RWPE1 (cell line): ENCODE measurements at regions not wholly inside any gene's neighbourhood (a gene's known extent, or its start where the extent isn't known, plus 50 kb on each side); places are given as distances from the start of the nearest gene placed in this dataset.

Source experiments
- CTCF ChIA-PET: fragments of 350-600 bp; sonication (Branson Sonifier 250); formaldehyde crosslinking; extraction: SDS; loops from one replicate; lab custom pipeline; 2021; lab: Yijun Ruan, JAX
- POLR2A ChIA-PET: fragments of 400-600 bp; formaldehyde crosslinking; extraction: SDS; loops from one replicate; lab custom pipeline; 2020; ENCODE audit warnings: antibody characterized with exemption; ENCODE audit not compliant: low non-redundant PET; lab: Yijun Ruan, JAX
- DNase-seq: peaks from one replicate; pipeline ENCODE4 v3.0.0; 2012; ENCODE audit warnings: low spot score
- H3K27ac ChIP-seq: fragments of 450-650 bp; 2 replicates; pipeline ENCODE4 v1.5.1; 2017
- TF ChIP-seq, protein P1 (sequence below): fragments of 450-650 bp; conservative IDR thresholded peaks from 2 replicates; pipeline ENCODE4 v1.5.1; 2017; ENCODE audit warnings: low read depth, mild to moderate bottlenecking

DNA sequence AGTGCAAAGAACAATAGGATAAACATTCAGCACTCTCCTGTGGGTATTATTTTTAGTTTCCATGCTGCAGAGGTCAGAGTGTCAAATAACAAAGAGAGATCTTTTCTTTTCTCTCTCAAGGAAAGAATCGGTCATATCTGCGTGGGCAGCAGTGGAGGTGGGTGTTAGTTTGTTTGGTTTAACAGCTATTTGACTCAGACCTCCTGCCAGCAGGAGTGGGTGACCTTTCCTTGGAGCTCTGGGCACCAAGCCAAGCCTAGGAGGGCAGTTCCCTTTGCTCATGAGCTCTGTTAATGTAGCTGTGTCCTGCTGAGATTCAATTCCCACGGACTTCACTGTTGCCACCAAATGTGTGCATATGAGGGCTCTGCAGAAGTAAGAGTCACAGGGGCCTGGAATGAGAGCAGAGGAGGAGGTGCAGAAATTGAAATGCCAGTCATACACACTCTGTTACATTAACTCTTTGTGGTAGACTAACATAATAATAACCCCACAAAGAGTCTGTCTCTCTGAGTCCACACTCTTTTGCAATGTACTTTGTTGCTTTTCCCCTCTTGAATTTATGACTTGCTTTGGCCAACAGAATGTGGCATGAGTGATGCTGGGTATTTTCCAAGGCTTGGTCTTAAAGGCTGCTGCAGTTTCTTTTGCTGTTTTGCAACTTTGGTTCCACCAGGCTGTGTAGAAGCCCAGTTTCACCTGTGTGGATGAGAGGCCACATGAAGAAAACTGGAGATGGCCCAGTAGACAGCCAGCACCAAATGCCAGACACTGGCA lies 76.0 kb upstream of the GRK3 start:
- no peak overlapping the region for H3K27ac ChIP-seq
- POLR2A ChIA-PET = no interaction called here
- CTCF ChIA-PET = no interaction called here
- DNase-seq = peak; percentile 20
- TF ChIP-seq, protein P1, sequence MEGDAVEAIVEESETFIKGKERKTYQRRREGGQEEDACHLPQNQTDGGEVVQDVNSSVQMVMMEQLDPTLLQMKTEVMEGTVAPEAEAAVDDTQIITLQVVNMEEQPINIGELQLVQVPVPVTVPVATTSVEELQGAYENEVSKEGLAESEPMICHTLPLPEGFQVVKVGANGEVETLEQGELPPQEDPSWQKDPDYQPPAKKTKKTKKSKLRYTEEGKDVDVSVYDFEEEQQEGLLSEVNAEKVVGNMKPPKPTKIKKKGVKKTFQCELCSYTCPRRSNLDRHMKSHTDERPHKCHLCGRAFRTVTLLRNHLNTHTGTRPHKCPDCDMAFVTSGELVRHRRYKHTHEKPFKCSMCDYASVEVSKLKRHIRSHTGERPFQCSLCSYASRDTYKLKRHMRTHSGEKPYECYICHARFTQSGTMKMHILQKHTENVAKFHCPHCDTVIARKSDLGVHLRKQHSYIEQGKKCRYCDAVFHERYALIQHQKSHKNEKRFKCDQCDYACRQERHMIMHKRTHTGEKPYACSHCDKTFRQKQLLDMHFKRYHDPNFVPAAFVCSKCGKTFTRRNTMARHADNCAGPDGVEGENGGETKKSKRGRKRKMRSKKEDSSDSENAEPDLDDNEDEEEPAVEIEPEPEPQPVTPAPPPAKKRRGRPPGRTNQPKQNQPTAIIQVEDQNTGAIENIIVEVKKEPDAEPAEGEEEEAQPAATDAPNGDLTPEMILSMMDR = no peak

DNA sequence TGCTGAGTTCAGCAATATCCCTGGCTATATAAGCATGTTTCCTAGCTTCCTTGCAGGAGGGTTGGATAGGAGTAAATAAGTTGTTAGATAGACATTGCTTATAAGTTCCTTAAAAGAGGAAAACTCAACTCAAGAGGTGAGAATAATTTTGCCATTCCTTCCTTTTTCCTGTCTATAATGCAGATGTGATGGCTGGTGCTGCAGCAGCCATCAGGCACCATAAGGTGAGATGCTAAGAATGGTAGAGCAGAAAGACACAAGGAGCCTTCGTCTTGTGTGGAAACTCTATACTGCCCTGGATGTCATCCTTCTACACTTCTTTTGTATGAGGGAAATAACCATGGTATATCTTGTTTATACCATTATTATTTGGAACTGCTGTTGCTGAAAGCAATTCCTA lies 74.5 kb upstream of the GRK3 start:
- ChIA-PET POLR2A (no interaction called here), CTCF (no interaction called here)
- no peak overlapping the region for H3K27ac ChIP-seq
- TF ChIP-seq, protein P1 = no peak
- DNase-seq = no peak

DNA sequence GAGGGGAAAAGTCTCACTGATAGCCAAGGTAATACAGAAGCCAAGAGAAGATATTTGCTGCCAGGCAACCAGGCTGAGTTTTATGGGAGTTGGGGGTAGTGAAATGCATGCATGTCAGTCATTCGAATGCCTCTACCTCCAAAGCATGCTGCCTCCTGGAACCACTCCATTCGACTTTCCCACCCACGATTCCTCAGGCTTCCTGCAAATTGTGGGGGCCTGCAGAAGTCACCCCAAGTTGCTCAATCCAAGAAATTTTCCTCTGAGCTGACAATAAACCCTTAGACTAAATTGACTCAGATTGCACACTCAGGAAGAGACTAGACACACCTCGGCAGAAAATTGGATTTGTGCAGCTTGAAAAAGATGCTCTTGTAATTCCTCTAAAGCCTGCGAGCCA lies 73.6 kb upstream of the GRK3 start:
- TF ChIP-seq, protein P1 = no peak
- ChIA-PET CTCF (no interaction called here), POLR2A (no interaction called here)
- no peak for DNase-seq
- no peak overlapping the region for H3K27ac ChIP-seq

DNA sequence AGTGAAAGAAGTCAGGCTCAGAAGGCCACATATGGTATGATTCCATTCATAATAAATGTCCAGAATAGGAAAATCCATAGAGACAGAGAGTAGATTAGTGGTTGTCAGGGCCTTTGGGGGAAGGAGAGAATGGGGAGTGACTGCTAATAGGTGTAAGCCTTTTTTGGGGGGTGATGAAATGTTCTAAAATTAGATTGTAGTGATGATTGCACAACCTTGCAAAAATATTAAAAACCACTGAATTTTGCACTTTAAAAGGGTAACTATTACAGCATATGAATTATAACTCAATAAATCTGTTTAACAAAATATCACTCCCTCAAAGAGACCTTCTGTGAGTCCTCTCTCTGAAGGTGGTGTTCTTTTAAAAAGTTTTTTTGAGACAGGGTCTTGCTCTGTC lies 72.3 kb upstream of the GRK3 start:
- TF ChIP-seq, protein P1 = no peak
- ChIA-PET CTCF (no interaction called here), POLR2A (no interaction called here)
- H3K27ac ChIP-seq = no peak overlapping the region
- DNase-seq = no peak

DNA sequence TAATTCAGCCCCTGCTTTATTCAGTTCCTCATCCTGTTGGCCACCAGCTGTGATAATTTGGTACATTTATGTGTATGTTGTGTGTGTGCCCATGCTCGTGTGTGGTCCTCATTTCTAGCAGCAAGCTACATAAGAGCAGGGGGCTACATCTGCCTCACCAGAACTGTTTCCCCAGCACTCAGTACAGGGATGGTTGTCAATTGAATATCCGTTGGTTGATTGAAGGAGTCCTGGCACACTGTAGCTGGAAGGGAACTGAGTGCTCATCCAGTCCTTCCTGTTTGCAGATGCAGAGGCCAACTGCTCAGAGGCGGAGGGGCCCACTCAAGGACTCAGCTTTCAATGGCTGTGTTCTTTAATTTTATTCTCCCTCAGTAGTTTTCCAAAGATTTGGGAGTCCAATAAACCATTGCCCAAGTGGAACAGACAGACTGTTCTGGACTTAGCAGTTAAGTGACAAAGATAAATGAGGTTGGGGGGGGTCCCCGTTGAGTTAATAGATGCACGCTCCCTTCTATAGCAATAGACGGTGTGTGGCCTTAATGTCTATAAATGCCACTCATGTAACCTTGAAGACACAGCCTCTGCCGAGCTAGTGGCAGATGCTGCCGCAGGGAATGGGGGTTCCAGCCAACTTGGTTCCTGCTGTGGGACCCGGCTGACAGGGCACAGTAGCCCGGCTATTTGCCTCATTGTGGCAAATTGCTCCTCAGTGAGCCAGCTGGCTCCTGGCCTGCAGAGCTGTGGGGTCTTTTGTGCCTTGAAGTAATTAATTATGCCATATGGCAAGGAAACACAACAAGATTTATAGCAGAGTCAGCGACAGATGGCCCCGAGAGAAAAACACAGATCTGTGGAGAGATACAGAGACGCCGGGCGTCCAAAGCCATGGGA lies 71.4 kb upstream of the GRK3 start:
- CTCF ChIA-PET = no interaction called here
- POLR2A ChIA-PET = no interaction called here
- no peak for DNase-seq

DNA sequence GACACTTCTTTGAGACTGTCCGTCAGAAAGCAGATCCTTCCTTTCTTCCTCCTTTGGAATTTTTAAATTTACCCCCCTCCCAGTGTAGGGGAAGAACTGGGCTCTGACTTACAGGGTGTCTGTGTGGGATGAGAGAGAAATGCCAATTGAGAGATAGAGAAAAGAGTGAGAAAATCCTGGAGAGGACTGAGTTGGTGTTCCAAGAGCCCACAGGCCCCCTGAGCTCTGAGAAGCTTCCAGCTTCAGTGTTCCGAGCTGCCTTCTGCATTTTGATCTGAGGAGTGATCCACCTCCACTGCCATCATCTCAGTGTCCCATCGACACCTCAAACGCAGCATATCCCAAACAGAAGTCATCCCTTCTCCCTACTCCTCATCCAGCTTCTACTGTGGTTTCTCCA lies 70.7 kb upstream of the GRK3 start:
- no peak overlapping the region for H3K27ac ChIP-seq
- CTCF ChIA-PET = no interaction called here
- POLR2A ChIA-PET = no interaction called here

More for the DNA sequence above, 71.4 kb upstream of the GRK3 start:
- TF ChIP-seq, protein P1 = no peak
- H3K27ac ChIP-seq = no peak overlapping the region

More for the DNA sequence above, 70.7 kb upstream of the GRK3 start:
- TF ChIP-seq, protein P1 = no peak
- DNase-seq = no peak
